NCI-H1694 (cell line): ENCODE measurements at regions not wholly inside any gene's neighbourhood (a gene's known extent, or its start where the extent isn't known, plus 50 kb on each side); places are given as distances from the start of the nearest gene placed in this dataset.
A peak's percentile ranks its signal among the peaks of the same experiment; 100 is the strongest.

Experiments used
- DNase-seq: peaks from one replicate; lab custom pipeline; 2025; lab: John Stamatoyannopoulos, UW

DNA sequence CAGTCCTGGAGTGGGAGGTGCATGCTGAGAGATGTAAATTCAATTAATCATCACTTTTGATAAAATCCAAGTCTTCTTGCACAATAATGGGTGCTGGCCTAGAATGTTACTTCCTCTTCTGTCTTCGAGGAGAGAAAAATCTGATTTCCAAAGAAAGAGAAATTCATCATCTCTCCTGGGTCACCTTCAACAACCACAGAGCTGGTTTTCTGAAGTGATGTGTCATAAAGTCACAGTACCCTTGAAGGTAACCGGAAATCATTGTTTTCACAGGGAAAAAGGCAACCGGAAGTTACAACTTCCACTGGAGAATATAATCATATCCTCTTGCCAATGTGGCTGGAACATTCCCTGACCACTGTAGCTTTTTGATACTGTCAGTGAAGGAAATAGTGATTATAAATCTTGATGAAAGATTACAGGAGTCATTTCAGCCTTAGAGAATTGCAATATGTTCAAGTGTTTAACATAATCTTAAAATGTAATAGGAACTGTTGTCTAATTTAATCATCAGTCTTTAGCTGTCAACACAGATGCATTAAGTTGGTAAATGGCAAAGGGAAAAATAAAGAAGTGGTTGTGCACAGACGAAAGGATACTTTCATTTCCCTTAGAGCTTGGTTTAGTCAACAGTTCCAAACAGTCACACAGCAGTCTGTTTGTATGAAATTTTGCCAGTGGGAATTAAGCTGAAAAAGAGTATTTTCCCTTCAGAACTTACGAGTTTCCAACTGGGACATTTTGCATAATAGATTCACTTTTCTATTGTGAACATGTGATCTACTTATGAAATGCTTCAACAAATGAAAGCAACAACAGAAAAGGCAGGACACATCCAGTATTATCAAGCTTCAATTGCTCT, 106.5 kb upstream of the SLC4A7 start:
- DNase-seq, result no peak

DNA sequence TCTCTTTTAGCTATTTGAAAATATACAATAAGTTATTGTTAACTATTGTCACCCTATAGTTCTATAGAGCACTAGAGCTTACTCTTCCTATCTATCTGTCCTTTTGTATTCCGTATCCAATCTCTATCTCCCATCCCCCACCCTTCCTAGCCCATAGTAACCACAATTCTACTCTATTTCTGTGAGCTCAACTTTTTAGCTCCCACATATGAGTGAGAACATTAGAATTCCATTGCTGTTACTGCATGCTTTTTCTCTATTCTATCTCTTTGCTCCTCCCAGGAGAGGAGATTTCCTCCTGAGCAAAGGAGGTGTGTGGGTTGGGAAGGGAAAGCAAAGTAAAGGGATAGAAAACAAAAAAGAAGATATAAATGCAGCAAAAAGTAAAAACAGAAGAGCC, 105.6 kb upstream of the SLC4A7 start:
- DNase-seq, result no peak

DNA sequence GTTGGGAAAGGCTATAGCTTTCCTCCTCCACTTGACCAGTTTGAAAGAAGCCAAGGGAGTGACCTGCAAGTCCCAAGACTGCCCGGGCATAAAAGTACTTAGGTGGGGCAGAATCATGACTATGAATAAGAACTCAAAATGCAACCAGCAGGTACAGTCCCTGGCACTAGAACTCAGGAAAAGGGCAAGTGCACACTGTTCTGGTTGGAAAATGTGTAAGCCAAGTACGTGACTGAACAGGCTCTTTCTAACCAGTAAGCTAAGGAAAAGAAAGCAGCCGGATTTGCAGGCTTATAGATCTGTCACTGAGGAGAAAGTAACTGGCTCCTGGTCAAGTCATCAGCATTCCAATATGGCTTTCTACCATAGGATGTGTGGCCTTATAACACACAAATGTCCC, 101.2 kb upstream of the SLC4A7 start:
- DNase-seq, result no peak

DNA sequence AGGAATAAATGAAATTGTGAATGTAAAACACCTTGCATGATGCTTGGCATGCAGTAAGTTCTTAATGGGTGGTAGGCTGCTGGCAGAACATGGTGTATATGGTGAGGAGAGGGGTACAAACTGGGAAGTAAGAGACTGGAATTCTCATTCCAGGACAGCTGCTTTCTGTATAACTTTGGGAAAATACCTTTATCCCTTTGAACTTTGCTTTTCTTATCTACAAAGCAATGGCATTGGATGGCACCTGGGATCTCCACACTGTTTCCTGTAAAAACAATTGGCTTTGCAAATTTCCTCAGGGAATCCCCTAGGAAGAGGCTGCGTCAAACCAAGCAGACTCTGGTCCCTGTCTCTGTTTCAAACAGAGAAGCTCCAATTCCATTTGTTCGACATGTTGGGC, 100.7 kb upstream of the SLC4A7 start:
- DNase-seq, result no peak

DNA sequence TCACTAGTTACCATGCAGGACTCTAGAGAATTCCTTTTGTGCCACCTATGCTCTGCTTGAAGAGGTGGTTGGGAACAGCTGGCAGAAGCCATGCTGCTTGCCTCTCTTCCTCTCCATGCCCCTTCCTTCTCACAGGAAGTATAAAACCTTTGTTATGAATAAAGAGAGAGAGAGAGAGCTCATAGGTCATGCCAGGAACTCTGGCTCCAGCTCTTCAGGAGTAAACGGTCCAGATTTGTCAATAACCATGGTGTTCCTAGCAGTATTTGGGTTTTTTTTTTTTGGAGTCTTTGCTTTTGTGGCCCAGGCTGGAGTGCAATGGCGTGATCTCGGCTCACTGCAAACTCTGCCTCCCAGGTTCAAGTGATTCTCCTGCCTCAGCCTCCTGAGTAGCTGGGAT, 97.7 kb upstream of the SLC4A7 start:
- DNase-seq, result no peak

DNA sequence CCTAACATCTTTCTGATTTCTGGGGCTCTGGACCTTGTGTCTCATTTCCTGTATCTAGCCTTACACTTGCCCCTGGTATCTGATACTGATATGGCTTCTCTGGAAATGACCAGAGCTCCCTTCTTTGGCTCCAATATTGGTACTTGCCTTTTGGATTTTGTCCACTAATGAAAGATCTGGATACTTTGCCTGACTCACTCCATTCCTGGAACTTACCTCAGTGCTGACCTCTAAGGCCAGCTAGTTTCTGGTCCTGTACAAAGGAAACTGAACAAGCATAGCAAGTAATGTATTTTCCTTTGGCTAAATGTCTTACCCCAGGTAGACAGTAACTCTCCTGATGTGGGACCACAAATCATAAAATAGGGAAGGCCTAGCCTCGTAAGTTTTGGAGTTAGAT, 93.8 kb upstream of the SLC4A7 start:
- no peak for DNase-seq

DNA sequence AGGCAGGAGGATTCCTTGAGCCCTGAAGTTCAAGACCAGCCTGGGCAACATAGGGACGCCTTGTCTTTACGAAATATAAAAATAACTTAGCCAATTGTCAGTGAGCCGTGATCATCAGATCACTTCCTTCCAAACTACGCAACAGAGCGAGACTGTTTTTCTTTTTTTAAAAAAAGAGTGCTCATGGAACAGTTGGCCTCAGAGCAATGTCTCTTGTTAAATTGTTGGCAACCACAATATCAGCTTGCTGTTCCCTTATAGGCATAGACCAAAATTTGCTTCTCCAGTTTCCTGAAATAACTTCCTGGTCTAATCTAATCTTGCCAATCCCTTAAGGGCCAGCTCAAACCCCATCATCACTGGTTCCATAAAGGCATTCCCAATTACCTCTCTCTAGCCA, 93.3 kb upstream of the SLC4A7 start:
- no peak for DNase-seq

DNA sequence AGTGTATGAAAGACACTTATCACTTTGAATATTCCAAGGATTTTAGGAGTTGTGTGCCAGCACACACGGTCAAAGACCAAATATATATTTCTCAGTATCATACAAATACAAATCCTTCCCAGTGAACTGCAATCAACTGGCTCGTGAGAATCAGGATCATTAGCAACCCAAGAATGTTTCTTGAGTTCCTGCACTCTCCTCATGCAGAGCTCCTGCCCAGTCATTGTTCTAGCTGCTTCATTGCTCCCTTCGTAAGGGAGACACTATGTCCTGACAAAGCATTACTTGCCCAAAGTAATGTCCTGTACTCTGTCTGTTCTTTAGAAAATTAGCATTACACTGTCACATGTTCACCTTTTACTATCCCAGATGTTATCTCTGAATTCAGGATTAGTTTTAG, 92.0 kb upstream of the SLC4A7 start:
- no peak for DNase-seq

DNA sequence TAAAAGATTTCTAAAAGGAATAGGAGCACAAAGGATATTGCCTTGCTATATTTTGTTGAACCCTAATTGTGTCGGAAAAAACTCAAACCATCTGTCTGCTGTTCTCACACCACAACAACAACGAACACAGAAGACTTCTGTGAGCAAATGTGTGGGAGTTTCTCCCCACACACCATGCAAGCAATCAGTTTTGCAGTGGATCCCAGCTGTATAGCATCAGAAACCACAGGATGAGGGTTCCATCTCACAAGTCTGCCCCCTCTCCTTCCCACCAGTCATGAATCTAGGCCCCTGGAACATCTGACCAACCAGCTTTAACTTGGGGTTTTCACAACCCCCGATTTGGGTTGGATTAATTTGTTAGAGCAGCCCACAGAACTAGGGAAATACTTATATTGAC, 91.3 kb upstream of the SLC4A7 start:
- DNase-seq, result no peak

DNA sequence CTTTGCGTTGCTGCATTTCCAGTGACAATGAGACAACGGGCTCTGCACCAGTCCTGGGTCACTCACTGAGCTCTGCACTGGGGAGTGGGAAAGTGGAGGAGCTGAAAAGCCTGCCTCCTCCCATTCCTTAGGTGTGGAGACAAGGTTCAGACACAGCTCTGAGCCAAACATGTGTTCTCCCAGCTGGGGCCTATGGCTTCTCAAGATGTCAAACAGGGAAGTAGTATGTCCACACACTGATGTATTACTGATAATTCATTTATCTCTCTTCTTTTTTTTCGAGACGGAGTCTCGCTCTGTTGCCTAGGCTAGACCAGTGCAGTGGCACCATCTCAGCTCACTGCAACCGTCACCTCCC, 90.2 kb upstream of the SLC4A7 start:
- DNase-seq, result no peak

DNA sequence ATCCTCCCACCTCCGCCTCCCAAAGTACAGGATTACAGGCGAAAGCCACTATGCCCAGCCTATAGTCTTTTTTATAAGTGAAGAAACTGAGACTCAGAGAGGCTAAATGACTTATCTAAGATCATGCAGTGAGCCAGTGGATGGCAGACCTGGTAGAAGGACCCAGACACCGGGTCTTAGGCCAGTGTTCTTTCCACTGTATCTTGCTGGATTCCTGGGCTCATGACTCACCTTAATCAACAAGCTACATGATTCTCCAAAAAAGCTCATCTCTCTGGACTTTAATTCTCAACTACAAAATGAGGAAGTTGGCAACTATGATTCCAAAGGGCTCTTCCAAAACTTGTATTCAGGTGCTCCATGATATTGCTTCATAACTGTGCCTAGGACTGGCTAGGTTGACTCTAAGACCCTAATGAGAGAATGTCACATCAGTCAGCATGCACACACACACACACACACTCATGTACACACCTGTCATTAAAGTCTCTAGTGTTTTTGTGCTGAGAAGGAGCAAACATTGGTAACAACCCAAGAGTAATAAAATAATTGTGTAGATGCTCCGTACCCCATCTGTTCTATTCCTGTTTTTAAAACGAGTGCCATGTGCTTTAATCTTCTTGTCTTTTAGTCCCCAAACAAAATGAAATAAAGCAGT, 89.7 kb upstream of the SLC4A7 start:
- DNase-seq, result no peak

DNA sequence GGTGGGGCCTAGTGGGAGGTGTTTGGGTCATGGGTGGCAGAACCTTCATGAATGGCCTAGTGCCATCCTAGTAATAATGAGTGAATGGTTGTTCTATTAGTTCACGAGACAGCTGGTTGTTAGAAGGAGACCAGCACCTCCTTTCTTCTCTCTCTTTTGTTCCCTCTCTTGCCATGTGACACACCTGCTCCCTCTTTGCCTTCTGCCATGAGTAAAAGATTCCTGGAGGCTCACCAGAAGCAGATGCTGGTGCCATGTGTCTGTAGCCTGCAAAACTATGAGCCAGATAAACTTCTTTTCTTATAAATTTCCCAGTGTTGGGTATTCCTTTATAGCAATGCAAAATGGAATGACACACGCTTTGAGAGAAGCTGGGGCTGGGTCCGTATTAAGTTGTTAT, 89.0 kb upstream of the SLC4A7 start:
- no peak for DNase-seq

DNA sequence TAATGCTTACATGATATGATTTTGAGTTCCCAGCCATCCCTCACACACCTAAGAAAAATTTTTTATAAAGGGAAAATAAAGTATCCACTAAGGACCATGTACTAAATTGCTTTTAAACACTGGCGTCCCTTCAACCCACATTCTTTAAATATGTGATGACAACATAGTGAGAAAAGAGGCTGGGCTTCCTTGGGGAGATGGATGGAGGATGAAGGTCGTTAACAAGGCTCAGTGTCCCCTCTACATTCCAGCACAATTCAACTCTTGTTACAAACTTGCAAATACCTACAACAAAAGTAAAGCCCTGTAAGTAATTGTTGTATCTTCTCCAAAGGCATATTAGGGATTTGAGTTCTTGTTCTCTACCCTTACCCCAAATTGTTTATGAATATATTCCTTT, 87.2 kb upstream of the SLC4A7 start:
- DNase-seq, result no peak

DNA sequence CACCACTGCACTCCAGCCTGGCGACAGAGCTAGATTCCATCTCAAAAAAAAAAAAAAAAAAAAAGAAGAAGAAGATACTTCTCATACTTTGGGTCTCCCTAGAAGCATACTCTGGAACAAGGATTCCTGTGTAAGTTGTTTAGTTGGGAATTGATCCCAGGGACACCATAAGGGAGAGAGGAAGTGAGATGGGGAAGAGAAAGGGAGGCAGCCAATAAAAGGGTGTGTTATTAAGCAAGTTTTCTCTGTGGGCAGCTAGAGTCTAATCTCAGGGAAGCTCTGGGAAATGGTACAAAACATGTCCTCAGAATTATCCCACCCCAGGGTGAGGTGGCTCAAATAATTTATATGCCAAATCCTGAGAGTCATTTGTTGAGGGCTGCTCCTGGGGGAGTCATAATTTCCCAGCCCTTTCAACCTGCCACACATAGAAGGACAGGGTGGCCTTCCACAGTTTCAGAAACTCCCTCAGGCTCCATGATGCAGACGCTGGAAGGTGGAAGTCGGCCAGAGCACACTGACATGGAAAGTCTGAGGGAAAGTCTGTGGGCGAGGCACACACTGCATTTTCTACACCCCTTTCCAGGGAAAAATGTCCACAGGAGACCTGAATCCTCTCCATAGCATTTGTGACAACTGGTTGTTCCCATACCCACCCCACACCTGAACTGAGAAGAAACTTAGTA, 86.4 kb upstream of the SLC4A7 start:
- DNase-seq, result no peak

DNA sequence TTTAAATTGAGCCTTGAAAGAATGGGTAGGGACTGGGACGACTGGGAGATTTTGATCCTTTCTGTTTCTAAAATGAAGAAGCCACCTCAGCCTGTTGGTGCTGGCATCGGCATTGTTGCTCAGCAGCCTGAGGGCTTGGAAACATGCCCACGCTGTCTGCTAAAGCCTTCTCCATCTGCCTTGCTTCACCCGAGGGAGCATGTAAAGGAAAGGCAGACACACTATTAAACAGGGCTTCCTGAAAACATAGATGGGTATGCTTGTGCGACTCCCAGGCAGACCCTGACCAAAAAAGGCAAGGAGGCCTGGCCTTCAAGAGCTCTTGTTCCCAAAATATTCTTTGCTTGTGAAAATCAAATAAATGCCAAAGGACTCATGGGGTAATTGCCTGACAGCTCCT, 84.2 kb upstream of the SLC4A7 start:
- peak; percentile 52 for DNase-seq

DNA sequence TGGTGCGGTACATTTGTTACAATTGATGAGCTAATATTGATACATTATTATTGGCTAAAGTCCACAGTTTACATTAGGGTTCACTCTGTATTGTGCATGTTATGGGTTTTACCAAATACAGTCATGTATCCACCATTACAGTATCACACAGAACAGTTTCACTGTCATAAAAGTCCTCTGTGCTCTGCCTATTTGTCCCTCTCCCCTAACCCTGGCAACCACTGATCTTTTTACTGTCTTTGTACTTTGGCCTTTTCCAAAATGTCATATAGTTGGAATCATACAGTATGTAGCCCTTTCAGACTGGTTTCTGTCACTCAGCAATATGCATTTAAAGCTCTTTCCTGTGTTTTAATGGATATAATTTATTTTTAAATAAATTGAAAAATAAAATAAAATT, 83.1 kb upstream of the SLC4A7 start:
- no peak for DNase-seq

DNA sequence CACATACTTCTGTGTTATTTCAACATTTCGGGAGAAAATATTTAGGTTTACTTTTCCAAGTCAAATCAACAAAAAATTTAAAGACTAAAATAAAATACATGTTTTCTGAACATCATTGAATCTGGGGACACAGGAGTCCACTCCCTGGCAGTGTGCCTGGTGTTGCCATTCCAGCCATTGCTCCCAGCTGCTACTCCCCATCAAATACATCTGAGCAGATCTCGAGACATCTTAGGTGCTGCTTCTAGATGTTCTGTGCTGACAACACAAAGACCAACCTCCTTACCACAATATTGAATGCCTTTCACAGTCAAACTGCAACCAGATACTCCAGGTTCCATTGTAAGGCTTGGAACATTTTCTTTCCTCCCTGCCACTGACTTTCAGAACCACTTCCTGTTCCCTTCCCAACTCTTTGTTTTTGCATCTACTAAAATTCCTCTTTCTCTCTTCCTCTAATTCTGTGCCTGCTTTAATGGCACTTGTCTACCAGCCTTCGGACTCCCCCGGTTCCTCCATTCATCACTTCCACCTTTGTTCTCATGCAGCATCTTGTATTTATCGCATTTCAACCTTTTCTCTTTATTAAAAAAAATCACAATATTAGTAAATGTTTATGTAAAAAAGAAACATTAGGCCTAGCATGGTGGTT, 81.1 kb upstream of the SLC4A7 start:
- no peak for DNase-seq

DNA sequence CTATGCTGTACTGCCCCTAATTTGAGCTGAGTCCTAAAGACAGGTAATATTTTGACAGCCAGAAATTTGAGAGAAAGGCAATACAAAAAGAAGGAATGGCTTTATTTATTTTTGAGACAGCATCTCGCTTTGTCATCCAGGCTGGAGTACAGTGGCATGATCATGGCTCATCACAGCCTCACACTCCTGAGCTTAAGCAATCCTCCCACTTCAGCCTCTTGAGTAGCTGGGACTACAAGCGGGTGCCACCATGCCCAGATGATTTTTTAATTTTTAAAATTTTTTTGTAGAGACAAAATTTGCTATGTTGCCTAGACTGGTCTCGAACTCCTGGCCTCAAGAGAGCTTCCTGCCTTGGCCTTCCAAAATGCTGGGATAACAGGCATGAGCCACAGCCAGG, 77.4 kb upstream of the SLC4A7 start:
- DNase-seq, result no peak

DNA sequence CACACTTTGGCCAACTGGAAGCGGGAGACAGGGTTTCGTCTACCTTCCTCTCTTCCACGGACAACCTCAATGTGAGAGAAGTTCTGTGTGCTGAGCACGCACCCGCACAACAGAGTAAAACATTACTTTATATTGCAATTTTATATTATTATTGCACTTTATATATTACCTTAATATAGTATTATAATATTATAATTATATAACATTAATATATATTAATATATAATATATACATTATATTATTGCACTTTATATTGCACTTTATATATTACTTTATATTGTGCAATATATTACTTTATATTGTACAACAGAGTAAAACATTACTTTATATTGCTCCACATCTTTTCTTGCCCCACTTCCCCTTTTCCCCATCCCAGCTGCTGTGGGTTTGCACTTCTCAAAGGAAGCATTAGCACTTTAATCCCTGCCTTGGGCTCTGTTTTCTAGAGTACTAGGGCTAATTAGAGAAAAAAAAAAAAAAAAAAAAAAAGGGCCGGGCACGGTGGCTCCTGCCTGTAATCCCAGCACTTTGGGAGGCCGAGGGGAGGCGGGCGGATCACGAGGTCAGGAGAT, 76.4 kb upstream of the SLC4A7 start:
- DNase-seq, result no peak

DNA sequence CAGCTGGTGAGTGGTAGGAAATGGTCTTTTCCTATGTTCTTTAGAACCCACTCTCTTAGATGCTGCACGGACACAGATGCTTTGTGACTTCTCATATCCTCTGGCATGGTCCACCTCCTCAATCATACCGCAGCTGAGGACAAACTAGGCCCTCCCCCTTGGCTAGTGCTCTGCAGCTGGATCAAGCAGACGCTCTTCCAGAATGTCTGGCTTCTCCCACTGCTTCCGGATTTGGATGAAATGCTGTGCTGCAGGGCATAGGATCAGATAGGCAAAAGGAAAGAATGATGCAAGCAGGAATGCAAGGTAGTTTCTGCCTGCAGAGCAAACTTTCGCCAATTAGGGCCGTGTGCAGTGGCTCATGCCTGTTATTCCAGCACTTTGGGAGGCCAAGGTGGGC, 75.7 kb upstream of the SLC4A7 start:
- no peak for DNase-seq

DNA sequence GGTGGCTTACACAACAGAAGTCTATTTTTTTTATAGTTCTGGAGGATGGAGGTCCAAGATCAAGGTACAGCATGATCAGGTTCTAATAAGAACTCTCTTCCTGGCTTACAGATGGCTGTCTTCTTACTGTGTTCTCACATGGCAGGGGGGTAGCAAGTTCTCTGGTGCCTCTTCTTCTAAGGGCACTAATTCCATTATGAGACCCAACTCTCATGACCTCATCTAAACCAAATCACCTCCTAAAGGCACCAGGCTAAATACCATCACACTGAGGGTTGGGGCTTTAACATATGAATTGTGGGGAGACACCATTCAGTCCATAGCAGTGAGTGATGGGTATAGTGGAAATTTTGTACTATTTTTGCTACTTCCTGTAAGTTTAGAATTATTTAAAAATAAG, 75.2 kb upstream of the SLC4A7 start:
- DNase-seq, result no peak

DNA sequence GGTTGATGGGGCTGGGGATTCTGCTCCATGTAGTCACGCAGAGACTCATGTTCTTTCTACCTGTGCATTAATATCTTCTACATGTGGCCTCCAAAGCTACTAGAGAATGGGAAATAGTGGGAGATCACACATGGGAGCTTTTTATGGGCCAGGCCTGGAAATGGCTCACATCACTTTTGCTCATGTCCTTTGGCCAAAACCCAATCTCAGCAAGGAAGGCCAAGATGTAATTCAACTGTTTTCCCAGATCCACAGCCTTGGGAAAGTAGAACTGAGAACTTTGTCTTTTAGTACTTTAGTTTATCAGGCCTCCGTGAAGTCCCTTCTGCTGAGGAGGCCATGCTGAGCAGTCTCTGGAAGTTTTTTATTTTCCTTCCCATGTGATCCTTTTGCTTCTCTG, 73.2 kb upstream of the SLC4A7 start:
- no peak for DNase-seq

DNA sequence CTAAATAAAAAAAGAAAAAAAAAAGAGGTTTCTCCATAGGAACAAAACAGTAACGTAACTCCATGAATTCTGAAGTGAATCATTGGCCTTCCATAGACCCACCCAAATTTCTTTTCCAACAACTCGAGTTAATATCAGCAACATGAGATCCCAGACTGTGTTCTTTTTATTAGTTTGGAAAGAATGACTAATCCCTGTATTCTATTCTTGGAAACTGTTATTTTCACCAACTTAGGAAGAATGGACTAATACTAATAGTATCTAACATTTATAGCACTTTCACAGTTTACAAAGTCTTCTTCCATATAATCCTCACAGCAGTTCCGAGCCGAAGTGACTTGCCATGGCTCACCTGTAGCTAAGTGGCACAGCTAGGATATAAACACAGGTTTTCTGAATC, 72.7 kb upstream of the SLC4A7 start:
- DNase-seq, result no peak
